Sigmoid colon (tissue), 4 donors: ENCODE measurements at regions not wholly inside any gene's neighbourhood (a gene's known extent, or its start where the extent isn't known, plus 50 kb on each side); places are given as distances from the start of the nearest gene placed in this dataset.

ENCODE experiments used
- POLR2A ChIP-seq, 2 donors: fragments of 450-650 bp; IDR thresholded peaks; one replicate each; pipeline ENCODE4 v1.6.1; 2016; ENCODE audit warnings: antibody characterized with exemption in 2 of 2, mild to moderate bottlenecking in 2 of 2, moderate library complexity in 2 of 2
- POLR2AphosphoS5 ChIP-seq, 4 donors: sonication (generic); formaldehyde crosslinking; IDR thresholded peaks; one replicate each; pipeline ENCODE4 v1.6.1; 2017; ENCODE audit warnings: antibody characterized with exemption in 4 of 4
- TF ChIP-seq, protein P1 (sequence below), 4 experiments: fragments of 450-650 bp in 3 of 4; fragments of 200-600 bp in 1 of 4; IDR thresholded peaks; one replicate each; pipeline ENCODE4 v1.5.1; 2016 to 2019; ENCODE audit warnings: antibody characterized with exemption in 4 of 4, mild to moderate bottlenecking in 3 of 4, moderate library complexity in 2 of 4

DNA sequence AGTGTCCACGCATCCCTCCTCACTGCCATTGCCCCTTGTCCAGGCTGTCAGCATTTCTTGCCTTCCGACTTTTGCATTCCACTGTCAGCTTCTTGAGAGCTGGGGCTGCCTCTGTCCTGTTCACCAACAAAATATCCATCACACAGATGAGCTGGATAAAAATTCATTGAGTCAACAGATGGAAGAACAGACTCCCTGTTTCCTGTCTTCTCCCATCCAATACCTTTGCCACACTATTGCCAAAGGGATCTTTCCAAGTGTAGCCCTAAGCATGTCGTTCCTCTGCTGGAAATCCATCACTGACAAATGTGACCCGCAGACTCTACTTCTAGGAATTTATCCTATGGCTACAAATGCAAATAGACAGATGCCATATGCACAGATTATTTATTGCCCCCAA is 78.0 kb upstream of the PJA1 start:
- TF ChIP-seq, protein P1, sequence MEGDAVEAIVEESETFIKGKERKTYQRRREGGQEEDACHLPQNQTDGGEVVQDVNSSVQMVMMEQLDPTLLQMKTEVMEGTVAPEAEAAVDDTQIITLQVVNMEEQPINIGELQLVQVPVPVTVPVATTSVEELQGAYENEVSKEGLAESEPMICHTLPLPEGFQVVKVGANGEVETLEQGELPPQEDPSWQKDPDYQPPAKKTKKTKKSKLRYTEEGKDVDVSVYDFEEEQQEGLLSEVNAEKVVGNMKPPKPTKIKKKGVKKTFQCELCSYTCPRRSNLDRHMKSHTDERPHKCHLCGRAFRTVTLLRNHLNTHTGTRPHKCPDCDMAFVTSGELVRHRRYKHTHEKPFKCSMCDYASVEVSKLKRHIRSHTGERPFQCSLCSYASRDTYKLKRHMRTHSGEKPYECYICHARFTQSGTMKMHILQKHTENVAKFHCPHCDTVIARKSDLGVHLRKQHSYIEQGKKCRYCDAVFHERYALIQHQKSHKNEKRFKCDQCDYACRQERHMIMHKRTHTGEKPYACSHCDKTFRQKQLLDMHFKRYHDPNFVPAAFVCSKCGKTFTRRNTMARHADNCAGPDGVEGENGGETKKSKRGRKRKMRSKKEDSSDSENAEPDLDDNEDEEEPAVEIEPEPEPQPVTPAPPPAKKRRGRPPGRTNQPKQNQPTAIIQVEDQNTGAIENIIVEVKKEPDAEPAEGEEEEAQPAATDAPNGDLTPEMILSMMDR (IDR thresholded peaks at IDR 0.05), result no peak
- TF ChIP-seq POLR2A (IDR thresholded peaks at IDR 0.05) (no peak), POLR2AphosphoS5 (IDR thresholded peaks at IDR 0.05) (no peak)
